ENCODE measurements at regions not wholly inside any gene's neighbourhood (a gene's known extent, or its start where the extent isn't known, plus 50 kb on each side); places are given as distances from the start of the nearest gene placed in this dataset.

GRCh38 chr5:56733580-56733979, 81.8 kb upstream of the MAP3K1 start:
- TF ChIP-seq CTCF (IDR thresholded peaks at IDR 0.05) (no peak), POLR2AphosphoS5 (IDR thresholded peaks at IDR 0.05) (no peak), EP300 (IDR thresholded peaks at IDR 0.05) (no peak)

Measured in stomach (tissue), 4 donors.